Suprapubic skin (tissue), 4 donors: ENCODE measurements at regions not wholly inside any gene's neighbourhood (a gene's known extent, or its start where the extent isn't known, plus 50 kb on each side); places are given as distances from the start of the nearest gene placed in this dataset.
"Not testable (repeated sequence)": the region's sequence is repeated elsewhere in the genome, so short reads cannot be mapped to it uniquely, and the experiment has no call there.

Experiments
- DNase-seq, 2 donors: peaks; one replicate each; pipeline ENCODE4 v3.0.0-alpha.2; 2019; ENCODE audit warnings: low spot score in 2 of 2
- H3K27ac ChIP-seq: fragments of 200-600 bp; sonication (generic); one replicate; pipeline ENCODE4 v1.5.1; 2019
- H3K27me3 ChIP-seq: fragments of 200-600 bp; sonication (generic); one replicate; pipeline ENCODE4 v1.5.1; 2019
- H3K36me3 ChIP-seq: fragments of 200-600 bp; sonication (generic); one replicate; pipeline ENCODE4 v1.5.1; 2019
- H3K4me1 ChIP-seq: fragments of 200-600 bp; sonication (generic); one replicate; pipeline ENCODE4 v1.5.1; 2019
- H3K4me3 ChIP-seq: fragments of 200-600 bp; sonication (generic); one replicate; pipeline ENCODE4 v1.5.1; 2019; ENCODE audit warnings: mild to moderate bottlenecking
- H3K9me3 ChIP-seq: fragments of 200-600 bp; sonication (generic); one replicate; pipeline ENCODE4 v1.5.1; 2019
- CTCF ChIP-seq, 2 donors: fragments of 200-600 bp in 1 of 2; fragments of 450-650 bp in 1 of 2; sonication (generic) in 1 of 2; IDR thresholded peaks; one replicate each; pipeline ENCODE4 v1.5.1; 2016 to 2019; ENCODE audit warnings: antibody characterized with exemption in 2 of 2, mild to moderate bottlenecking in 1 of 2, moderate library complexity in 1 of 2
- EP300 ChIP-seq: sonication (generic); formaldehyde crosslinking; IDR thresholded peaks from one replicate; pipeline ENCODE4 v1.6.1; 2017; ENCODE audit warnings: antibody characterized with exemption
- POLR2A ChIP-seq, 2 donors: fragments of 450-650 bp; IDR thresholded peaks; one replicate each; pipeline ENCODE4 v1.6.1; 2017; ENCODE audit warnings: antibody characterized with exemption in 2 of 2, mild to moderate bottlenecking in 2 of 2, moderate library complexity in 2 of 2
- POLR2AphosphoS5 ChIP-seq, 3 donors: sonication (generic); formaldehyde crosslinking; IDR thresholded peaks; one replicate each; pipeline ENCODE4 v1.6.1; 2017; ENCODE audit warnings: antibody characterized with exemption in 3 of 3
- WGBS: methylation state at CpG from one replicate; pipeline ENCODE4 v1.1.5; 2018; 5-methylcytosine and 5-hydroxymethylcytosine counted together

- Histone ChIP-seq H3K4me3 (no peak overlapping the region), H3K27me3 (no peaks in the 10 kb centered on the region), H3K27ac (no peak overlapping the region), H3K4me1 (no peaks in the 10 kb centered on the region), H3K9me3 (peaks cover 3% of the 10 kb centered on the region), H3K36me3 (no peaks in the 10 kb centered on the region)
- 73% methylated on average over 6 of the region's 6 CpGs for WGBS
- no peak for DNase-seq
- TF ChIP-seq CTCF (IDR thresholded peaks at IDR 0.05) (no peak), POLR2A (IDR thresholded peaks at IDR 0.05) (no peak), EP300 (no peak), POLR2AphosphoS5 (IDR thresholded peaks at IDR 0.05) (no peak)
Measured at GRCh38 chr15:79572691-79573404, 140.7 kb downstream of the MINAR1 start.

- WGBS = 82% methylated on average over 2 of the region's 2 CpGs
- not testable (repeated sequence) for H3K4me1 ChIP-seq, DNase-seq, H3K27ac ChIP-seq, H3K4me3 ChIP-seq, H3K36me3 ChIP-seq, H3K9me3 ChIP-seq, H3K27me3 ChIP-seq
Measured at GRCh38 chr15:79574431-79575273, 142.5 kb downstream of the MINAR1 start.

GRCh38 chr15:79582650-79583049, 150.5 kb downstream of the MINAR1 start:
- no peak overlapping the region for H3K27ac ChIP-seq
- H3K4me3 ChIP-seq = no peak overlapping the region
- no peaks in the 10 kb centered on the region for H3K36me3 ChIP-seq
- H3K4me1 ChIP-seq = no peaks in the 10 kb centered on the region
- peaks cover 2% of the 10 kb centered on the region for H3K27me3 ChIP-seq
- TF ChIP-seq POLR2AphosphoS5 (IDR thresholded peaks at IDR 0.05) (no peak), POLR2A (IDR thresholded peaks at IDR 0.05) (no peak), EP300 (no peak), CTCF (IDR thresholded peaks at IDR 0.05) (no peak)
- H3K9me3 ChIP-seq = no peaks in the 10 kb centered on the region
- no peak for DNase-seq

GRCh38 chr15:79592126-79592525, 160.0 kb downstream of the MINAR1 start:
- no peak for DNase-seq
- no peaks in the 10 kb centered on the region for H3K4me1 ChIP-seq
- H3K27me3 ChIP-seq = peaks cover 20% of the 10 kb centered on the region
- WGBS = 94% methylated on average over 3 of the region's 6 CpGs
- no peaks in the 10 kb centered on the region for H3K36me3 ChIP-seq
- H3K4me3 ChIP-seq = no peak overlapping the region
- TF ChIP-seq POLR2AphosphoS5 (IDR thresholded peaks at IDR 0.05) (no peak), POLR2A (IDR thresholded peaks at IDR 0.05) (no peak), CTCF (IDR thresholded peaks at IDR 0.05) (no peak), EP300 (no peak)
- no peak overlapping the region for H3K27ac ChIP-seq
- no peaks in the 10 kb centered on the region for H3K9me3 ChIP-seq

GRCh38 chr15:79593119-79593869, 161.2 kb downstream of the MINAR1 start:
- peaks cover 24% of the 10 kb centered on the region for H3K27me3 ChIP-seq
- no peak overlapping the region for H3K27ac ChIP-seq
- no peaks in the 10 kb centered on the region for H3K36me3 ChIP-seq
- no peaks in the 10 kb centered on the region for H3K9me3 ChIP-seq
- TF ChIP-seq POLR2A (IDR thresholded peaks at IDR 0.05) = no peak
- TF ChIP-seq CTCF (IDR thresholded peaks at IDR 0.05) = no peak
- TF ChIP-seq EP300 = no peak
- TF ChIP-seq POLR2AphosphoS5 (IDR thresholded peaks at IDR 0.05) = no peak
- H3K4me1 ChIP-seq = no peaks in the 10 kb centered on the region
- no peak overlapping the region for H3K4me3 ChIP-seq
- DNase-seq = no peak
- 36% methylated on average over 4 of the region's 4 CpGs for WGBS
